IMR-90 (cell line): ENCODE measurements at regions not wholly inside any gene's neighbourhood (a gene's known extent, or its start where the extent isn't known, plus 50 kb on each side); places are given as distances from the start of the nearest gene placed in this dataset.

ENCODE experiments used
- ATAC-seq: fragments of 200-7000 bp; cut with Tn5 transposase; 2 replicates; pipeline ENCODE4 v1.9.1; 2020; ENCODE audit warnings: low read depth, mild to moderate bottlenecking, moderate library complexity
- BruUV-seq: library from RNA; stranded (reverse); fragments of 400-500 nt; replicated peaks from 2 replicates; lab custom pipeline; 2021; lab: Mats Ljungman, UMichigan
- CTCF ChIA-PET: fragments of 300-600 bp; formaldehyde crosslinking; extraction: SDS; loops from one replicate; lab custom pipeline; 2021; ENCODE audit warnings: antibody characterized with exemption; lab: Yijun Ruan, JAX
- POLR2A ChIA-PET: fragments of 300-600 bp; sonication (Branson Sonifier 250); formaldehyde crosslinking; loops from one replicate; lab custom pipeline; 2022; ENCODE audit warnings: antibody characterized with exemption; ENCODE audit not compliant: unreplicated experiment; lab: Charles Lee
- DNase-seq: peaks from one replicate; pipeline ENCODE4 v3.0.0; 2013
- H2AFZ ChIP-seq: replicated peaks from 2 replicates; pipeline ENCODE3; 2013; ENCODE audit warnings: low read length, mild to moderate bottlenecking; ENCODE audit not compliant: poor library complexity
- H2AK5ac ChIP-seq: 2 replicates; pipeline ENCODE4 v1.6.1; 2013; ENCODE audit warnings: low read depth, low read length, inconsistent platforms
- H2AK9ac ChIP-seq: replicated peaks from 2 replicates; pipeline ENCODE3; 2013; ENCODE audit warnings: mild to moderate bottlenecking, low read depth, low read length, moderate library complexity; ENCODE audit not compliant: poor library complexity
- H2BK120ac ChIP-seq: 2 replicates; pipeline ENCODE4 v1.6.1; 2013; ENCODE audit warnings: low read depth, low read length, inconsistent platforms
- H2BK15ac ChIP-seq: 3 replicates; pipeline ENCODE4 v1.6.1; 2013; ENCODE audit warnings: low read depth, low read length, inconsistent platforms
- H2BK20ac ChIP-seq: 2 replicates; pipeline ENCODE4 v1.6.1; 2013; ENCODE audit warnings: low read depth, mild to moderate bottlenecking, inconsistent platforms, low read length, moderate library complexity
- H2BK5ac ChIP-seq: 2 replicates; pipeline ENCODE4 v1.6.1; 2013; ENCODE audit warnings: mild to moderate bottlenecking, low read depth, low read length, inconsistent platforms; ENCODE audit not compliant: poor library complexity, severe bottlenecking
- H3K14ac ChIP-seq: replicated peaks from 2 replicates; pipeline ENCODE4 v1.6.1; 2013; ENCODE audit warnings: low read depth, low read length, inconsistent platforms
- H3K18ac ChIP-seq: 2 replicates; pipeline ENCODE4 v1.6.1; 2013; ENCODE audit warnings: low read depth, low read length, control low read depth
- H3K23ac ChIP-seq: 2 replicates; pipeline ENCODE4 v1.6.1; 2013; ENCODE audit warnings: low read depth, low read length, inconsistent platforms
- H3K27ac ChIP-seq: 2 replicates; pipeline ENCODE4 v1.5.1; 2013; ENCODE audit warnings: mild to moderate bottlenecking, control low read depth, low read length; ENCODE audit not compliant: insufficient read depth
- H3K27me3 ChIP-seq: 2 replicates; pipeline ENCODE4 v1.6.1; 2013; ENCODE audit warnings: low read length; ENCODE audit not compliant: control insufficient read depth, insufficient read depth
- H3K36me3 ChIP-seq: 2 replicates; pipeline ENCODE4 v1.6.1; 2013; ENCODE audit warnings: low read length, mixed read lengths; ENCODE audit not compliant: control insufficient read depth, insufficient read depth
- H3K4ac ChIP-seq: 2 replicates; pipeline ENCODE4 v1.6.1; 2013; ENCODE audit warnings: low read depth, low read length, inconsistent platforms
- H3K4me1 ChIP-seq: 2 replicates; pipeline ENCODE4 v1.6.1; 2013; ENCODE audit warnings: low read length, mixed read lengths; ENCODE audit not compliant: control insufficient read depth, insufficient read depth
- H3K4me2 ChIP-seq: 2 replicates; pipeline ENCODE4 v1.6.1; 2013; ENCODE audit warnings: low read depth, mild to moderate bottlenecking, control low read depth, low read length, moderate library complexity
- H3K4me3 ChIP-seq: 2 replicates; pipeline ENCODE4 v1.5.1; 2013; ENCODE audit warnings: low read depth, mild to moderate bottlenecking, control low read depth, low read length, moderate library complexity; ENCODE audit not compliant: insufficient read depth
- H3K56ac ChIP-seq: 2 replicates; pipeline ENCODE4 v1.6.1; 2013; ENCODE audit warnings: low read length, inconsistent platforms; ENCODE audit not compliant: insufficient read depth; ENCODE audit errors: extremely low read depth
- H3K79me1 ChIP-seq, 2 experiments: 2 replicates each; pipeline ENCODE4 v1.6.1; 2013; ENCODE audit warnings: low read length in 2 of 2, inconsistent platforms in 1 of 2, low read depth in 1 of 2
- H3K9ac ChIP-seq: 2 replicates; pipeline ENCODE4 v1.6.1; 2013; ENCODE audit warnings: low read depth, low read length, control low read depth
- H3K9me1 ChIP-seq: 2 replicates; pipeline ENCODE4 v1.6.1; 2013; ENCODE audit warnings: low read length, inconsistent platforms; ENCODE audit not compliant: insufficient read depth
- H3K9me3 ChIP-seq: 2 replicates; pipeline ENCODE4 v1.6.1; 2013; ENCODE audit warnings: low read length; ENCODE audit not compliant: control insufficient read depth, insufficient read depth
- H4K20me1 ChIP-seq: 2 replicates; pipeline ENCODE4 v1.6.1; 2013; ENCODE audit warnings: low read length, inconsistent platforms; ENCODE audit not compliant: insufficient read depth
- H4K5ac ChIP-seq: 2 replicates; pipeline ENCODE4 v1.6.1; 2013; ENCODE audit warnings: mild to moderate bottlenecking, low read depth, low read length, control low read depth
- H4K8ac ChIP-seq, 2 experiments: 2 replicates each; pipeline ENCODE4 v1.6.1; 2013; ENCODE audit warnings: low read depth in 2 of 2, low read length in 2 of 2, control low read depth in 1 of 2, inconsistent platforms in 1 of 2
- H4K91ac ChIP-seq: 2 replicates; pipeline ENCODE4 v1.6.1; 2013; ENCODE audit warnings: low read depth, low read length, inconsistent platforms; ENCODE audit not compliant: insufficient read depth
- BHLHE40 ChIP-seq: fragments of 150-350 bp; IDR thresholded peaks from 2 replicates; pipeline ENCODE4 v1.6.1; 2016; ENCODE audit warnings: mild to moderate bottlenecking, low read depth, low read length
- CTCF ChIP-seq: conservative IDR thresholded peaks from 2 replicates; pipeline ENCODE4 v1.5.1; 2012; ENCODE audit warnings: mild to moderate bottlenecking, low read depth, low read length, improper control_type of control experiment
- ELK1 ChIP-seq: fragments of 150-350 bp; IDR thresholded peaks from 2 replicates; pipeline ENCODE4 v1.6.1; 2016; ENCODE audit warnings: low read depth, mild to moderate bottlenecking, low read length, moderate library complexity, borderline replicate concordance
- MAFK ChIP-seq: IDR thresholded peaks from 2 replicates; pipeline ENCODE4 v1.6.1; 2012; ENCODE audit warnings: low read depth, low read length, improper control_type of control experiment
- MAZ ChIP-seq: IDR thresholded peaks from 2 replicates; pipeline ENCODE4 v1.6.1; 2012; ENCODE audit warnings: low read depth, mild to moderate bottlenecking, low read length, improper control_type of control experiment, moderate library complexity, borderline replicate concordance
- MXI1 ChIP-seq: IDR thresholded peaks from 2 replicates; pipeline ENCODE4 v1.6.1; 2012; ENCODE audit warnings: low read depth, mild to moderate bottlenecking, low read length, moderate library complexity, borderline replicate concordance
- NFE2L2 ChIP-seq: fragments of 150-350 bp; IDR thresholded peaks from 2 replicates; pipeline ENCODE4 v1.6.1; 2016; ENCODE audit warnings: low read depth, mild to moderate bottlenecking, low read length
- POLR2A ChIP-seq: IDR thresholded peaks from 2 replicates; pipeline ENCODE4 v1.6.1; 2012; ENCODE audit warnings: mild to moderate bottlenecking, low read depth, low read length
- RAD21 ChIP-seq: IDR thresholded peaks from 2 replicates; pipeline ENCODE4 v1.6.1; 2012; ENCODE audit warnings: low read length, improper control_type of control experiment
- RFX5 ChIP-seq: IDR thresholded peaks from 2 replicates; pipeline ENCODE4 v1.8.0; 2012; ENCODE audit warnings: low read depth, mild to moderate bottlenecking, low read length, moderate library complexity
- SMC3 ChIP-seq: fragments of 150-350 bp; IDR thresholded peaks from 2 replicates; pipeline ENCODE4 v1.6.1; 2016; ENCODE audit warnings: low read depth, mild to moderate bottlenecking, antibody characterized with exemption, low read length, moderate library complexity
- WGBS, 2 experiments: methylation state at CpG; one replicate each; pipeline versions ENCODE4 v1.1.5 to v1.1.7; 2013; ENCODE audit warnings: missing lambda C conversion rate in 2 of 2; ENCODE audit not compliant: insufficient read length in 1 of 2; ENCODE audit errors: extremely low coverage in 2 of 2; 5-methylcytosine and 5-hydroxymethylcytosine counted together
- dilution Hi-C: fragments of 300-500 bp; cut with HindIII; formaldehyde crosslinking; loops from one replicate; pipeline ENCODE4 v1.14.3; 2018; ENCODE audit warnings: low sequenced_read_pairs; ENCODE audit not compliant: unreplicated experiment
- in situ Hi-C: fragments of 300-500 bp; cut with MboI; formaldehyde crosslinking; loops from 3 replicates; pipeline ENCODE4 v1.14.3; 2019; ENCODE audit warnings: low sequenced_read_pairs, inconsistent platforms, mixed read lengths
- intact Hi-C: fragments of 100-400 bp; cut with micrococcal nuclease; formaldehyde crosslinking; loops from 2 replicates; pipeline ENCODE4 v1.10.0; 2022

DNA sequence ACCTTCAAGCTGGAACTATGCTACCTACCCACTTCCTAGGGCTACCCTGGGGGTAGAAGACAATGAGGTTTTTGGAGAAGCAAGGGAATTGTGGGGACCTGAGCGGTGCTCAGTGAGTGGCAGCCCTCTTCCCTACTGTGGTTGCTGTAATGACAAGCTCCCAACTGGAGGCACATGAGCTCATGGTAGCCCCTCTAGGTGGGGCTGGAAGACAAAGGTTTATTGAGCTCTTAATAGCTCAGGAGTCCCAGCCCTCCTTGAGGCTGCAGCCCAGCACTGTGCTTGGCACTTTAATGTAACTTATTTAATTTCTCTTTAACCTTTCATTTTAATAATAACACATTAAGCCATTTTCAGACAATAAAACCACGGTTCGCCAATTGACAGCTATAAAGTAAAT lies 528.9 kb downstream of the OMA1 start:
- Histone ChIP-seq H2AK5ac (no peak overlapping the region), H3K9me1 (no peaks in the 10 kb centered on the region), H3K14ac (no peak overlapping the region), H3K36me3 (no peaks in the 10 kb centered on the region), H2BK15ac (no peak overlapping the region), H3K4me2 (no peak overlapping the region), H2BK20ac (no peak overlapping the region), H3K9ac (no peak overlapping the region), H3K9me3 (no peaks in the 10 kb centered on the region), H4K8ac (no peak overlapping the region), H4K91ac (no peak overlapping the region), H2BK120ac (no peak overlapping the region), H3K4me1 (no peaks in the 10 kb centered on the region), H3K23ac (no peak overlapping the region), H2BK5ac (no peak overlapping the region), H3K18ac (no peak overlapping the region), H4K5ac (no peak overlapping the region), H3K27ac (no peak overlapping the region), H3K4ac (no peak overlapping the region), H3K4me3 (no peak overlapping the region), H3K27me3 (no peaks in the 10 kb centered on the region), H3K56ac (no peak overlapping the region), H4K20me1 (no peaks in the 10 kb centered on the region), H2AK9ac (no peak overlapping the region), H2AFZ (no peak overlapping the region), H3K79me1 (no peaks in the 10 kb centered on the region)
- ChIA-PET POLR2A (no interaction called here), CTCF (no interaction called here)
- TF ChIP-seq RFX5 (no peak), RAD21 (no peak), POLR2A (no peak), MAZ (no peak), MAFK (no peak), MXI1 (no peak), NFE2L2 (no peak), CTCF (no peak), ELK1 (no peak), BHLHE40 (no peak), SMC3 (no peak)
- ATAC-seq (no peak), DNase-seq (no peak)
- no TSS peak for BruUV-seq
- in situ Hi-C loops: no loop called here
- intact Hi-C loops: no loop called here
- WGBS, 2 experiments: no CpG with 5 or more reads among the region's 3 CpGs
- dilution Hi-C loops: no loop called here
